ENCODE measurements at regions not wholly inside any gene's neighbourhood (a gene's known extent, or its start where the extent isn't known, plus 50 kb on each side); places are given as distances from the start of the nearest gene placed in this dataset.

GRCh38 chr12:124184456-124184855 lies 110.4 kb upstream of the RFLNA start:
- no peak for DNase-seq
- Histone ChIP-seq H3K9me3 (no peaks in the 10 kb centered on the region), H3K27me3 (no peaks in the 10 kb centered on the region), H3K36me3 (no peaks in the 10 kb centered on the region), H3K4me1 (peaks cover 0 to 15% (median 5%) of the 10 kb centered on the region in 4 donors), H3K27ac (no peak overlapping the region), H3K4me3 (no peak overlapping the region)
- intact Hi-C loops (cut with DNase I; ENCODE audit: low total_unique reads), result no loop called here
- TF ChIP-seq, protein P1, sequence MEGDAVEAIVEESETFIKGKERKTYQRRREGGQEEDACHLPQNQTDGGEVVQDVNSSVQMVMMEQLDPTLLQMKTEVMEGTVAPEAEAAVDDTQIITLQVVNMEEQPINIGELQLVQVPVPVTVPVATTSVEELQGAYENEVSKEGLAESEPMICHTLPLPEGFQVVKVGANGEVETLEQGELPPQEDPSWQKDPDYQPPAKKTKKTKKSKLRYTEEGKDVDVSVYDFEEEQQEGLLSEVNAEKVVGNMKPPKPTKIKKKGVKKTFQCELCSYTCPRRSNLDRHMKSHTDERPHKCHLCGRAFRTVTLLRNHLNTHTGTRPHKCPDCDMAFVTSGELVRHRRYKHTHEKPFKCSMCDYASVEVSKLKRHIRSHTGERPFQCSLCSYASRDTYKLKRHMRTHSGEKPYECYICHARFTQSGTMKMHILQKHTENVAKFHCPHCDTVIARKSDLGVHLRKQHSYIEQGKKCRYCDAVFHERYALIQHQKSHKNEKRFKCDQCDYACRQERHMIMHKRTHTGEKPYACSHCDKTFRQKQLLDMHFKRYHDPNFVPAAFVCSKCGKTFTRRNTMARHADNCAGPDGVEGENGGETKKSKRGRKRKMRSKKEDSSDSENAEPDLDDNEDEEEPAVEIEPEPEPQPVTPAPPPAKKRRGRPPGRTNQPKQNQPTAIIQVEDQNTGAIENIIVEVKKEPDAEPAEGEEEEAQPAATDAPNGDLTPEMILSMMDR (IDR thresholded peaks at IDR 0.05), result no peak

DNA sequence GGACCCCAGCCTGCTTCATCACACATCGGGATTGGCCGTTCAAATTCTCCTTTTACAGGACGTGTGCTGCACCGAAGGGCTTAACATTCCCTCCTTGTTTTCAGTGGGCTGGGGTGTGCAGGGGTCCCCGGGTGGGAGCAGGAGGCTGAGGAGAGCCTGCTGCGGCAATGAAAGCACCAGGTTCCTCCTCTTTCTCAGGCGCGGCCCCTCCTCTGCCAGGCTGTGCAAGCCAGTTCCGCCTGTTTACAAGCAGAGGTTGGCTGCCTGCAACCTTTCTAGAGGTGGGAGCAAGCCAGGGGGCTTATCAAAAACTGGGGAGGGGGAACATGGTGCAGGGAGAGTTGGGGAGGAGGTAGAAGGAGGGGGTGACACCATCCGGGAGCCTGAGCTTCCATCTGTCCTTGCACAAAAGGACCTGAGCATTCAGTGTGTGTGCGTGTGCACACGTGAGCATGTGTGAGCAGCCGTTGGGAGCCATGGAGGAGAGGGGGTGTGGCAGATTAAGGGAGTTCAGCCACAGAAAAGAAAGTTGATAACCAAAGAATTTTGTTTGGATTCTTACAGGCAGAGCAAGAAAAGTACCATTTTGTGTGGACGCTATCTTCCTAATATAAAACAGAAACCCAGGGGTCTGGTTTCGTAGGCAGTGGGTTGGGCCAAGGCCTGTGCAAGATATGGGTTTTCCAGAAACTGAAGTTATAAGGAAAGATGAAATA lies 108.8 kb upstream of the RFLNA start:
- no peak overlapping the region for H3K4me3 ChIP-seq
- no peaks in the 10 kb centered on the region for H3K9me3 ChIP-seq
- DNase-seq, result no peak
- no peaks in the 10 kb centered on the region for H3K36me3 ChIP-seq
- TF ChIP-seq, protein P1 (IDR thresholded peaks at IDR 0.05), result no peak
- H3K27me3 ChIP-seq, result no peaks in the 10 kb centered on the region
- intact Hi-C loops (cut with DNase I; ENCODE audit: low total_unique reads), result no loop called here
- no peak overlapping the region for H3K27ac ChIP-seq
- H3K4me1 ChIP-seq, result peaks cover 0 to 15% (median 5%) of the 10 kb centered on the region in 4 donors

DNA sequence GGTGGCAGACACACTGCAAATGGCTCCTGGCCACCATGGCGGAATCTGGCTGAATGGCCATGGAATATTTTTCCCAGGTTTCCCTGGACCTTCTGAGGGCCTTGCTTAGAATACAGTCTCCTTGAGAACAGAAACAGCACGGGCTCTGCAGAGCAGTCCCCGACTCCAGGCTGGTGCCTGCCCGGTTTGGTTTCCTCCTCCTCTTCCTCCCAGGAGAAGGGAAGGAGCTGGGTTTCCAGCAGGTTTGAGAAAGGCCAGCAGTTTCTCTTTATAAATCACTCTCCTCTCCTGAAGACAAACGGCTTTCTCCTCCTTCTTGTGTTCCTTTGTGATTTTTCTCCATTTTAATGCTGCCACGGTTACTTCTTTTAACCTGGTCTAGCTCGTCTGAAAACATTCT lies 106.8 kb upstream of the RFLNA start:
- Histone ChIP-seq H3K27ac (no peak overlapping the region), H3K27me3 (no peaks in the 10 kb centered on the region), H3K4me1 (peaks cover 0 to 15% (median 5%) of the 10 kb centered on the region in 4 donors), H3K9me3 (no peaks in the 10 kb centered on the region), H3K4me3 (no peak overlapping the region), H3K36me3 (no peaks in the 10 kb centered on the region)
- no peak for DNase-seq
- TF ChIP-seq, protein P1 (IDR thresholded peaks at IDR 0.05), result no peak
- intact Hi-C loops (cut with DNase I; ENCODE audit: low total_unique reads), result no loop called here

DNA sequence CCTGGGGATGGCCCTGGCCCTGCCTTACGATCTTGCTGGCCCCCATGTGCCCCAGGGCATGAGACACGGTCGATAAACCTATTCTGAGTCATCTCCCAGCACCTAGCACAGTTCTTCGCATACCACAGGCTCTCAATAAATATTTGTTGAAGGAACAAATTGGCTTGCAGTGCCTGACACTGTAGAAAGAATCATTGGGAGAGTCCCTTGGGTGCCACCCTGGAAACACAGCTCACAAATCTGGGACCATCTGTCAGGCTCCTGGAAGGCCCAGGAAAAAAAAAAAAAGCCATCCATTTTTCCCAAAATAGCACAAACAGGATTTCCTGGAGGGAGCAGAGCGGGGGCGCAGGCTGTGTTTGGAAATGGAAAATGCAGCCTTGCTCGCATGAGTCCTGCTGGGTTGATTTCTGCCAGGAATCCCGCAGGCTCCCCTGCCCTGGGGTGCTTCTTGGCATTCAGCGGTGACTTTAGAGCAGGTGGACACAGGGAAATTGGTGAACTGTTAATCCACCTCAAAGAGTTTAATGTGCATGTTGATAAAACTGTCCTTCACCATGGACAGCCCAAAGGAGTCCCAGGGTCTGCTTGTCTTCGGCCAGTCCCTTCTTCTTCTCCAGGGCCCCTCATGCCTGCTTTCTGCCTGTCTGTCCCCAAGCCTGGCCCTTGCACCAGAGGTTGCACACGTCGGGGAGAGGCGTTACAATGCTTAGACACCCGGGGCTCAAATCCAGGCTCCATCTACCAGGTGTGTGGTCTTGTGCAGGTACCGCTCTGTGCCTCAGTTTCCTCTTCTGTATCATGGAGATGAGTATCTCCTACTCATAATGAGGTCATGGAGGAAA lies 106.1 kb upstream of the RFLNA start:
- no peak overlapping the region for H3K4me3 ChIP-seq
- TF ChIP-seq, protein P1 (IDR thresholded peaks at IDR 0.05), result no peak
- no peak overlapping the region for H3K27ac ChIP-seq
- H3K27me3 ChIP-seq, result no peaks in the 10 kb centered on the region
- H3K9me3 ChIP-seq, result no peaks in the 10 kb centered on the region
- H3K36me3 ChIP-seq, result no peaks in the 10 kb centered on the region
- intact Hi-C loops (cut with DNase I; ENCODE audit: low total_unique reads), result no loop called here
- no peak for DNase-seq
- peaks cover 0 to 15% (median 5%) of the 10 kb centered on the region in 4 donors for H3K4me1 ChIP-seq

- TF ChIP-seq, protein P1 (IDR thresholded peaks at IDR 0.05), result no peak
- Histone ChIP-seq H3K4me1 (peaks cover 0 to 15% (median 5%) of the 10 kb centered on the region in 4 donors), H3K4me3 (no peak overlapping the region), H3K27me3 (no peaks in the 10 kb centered on the region), H3K27ac (no peak overlapping the region), H3K9me3 (no peaks in the 10 kb centered on the region), H3K36me3 (no peaks in the 10 kb centered on the region)
- DNase-seq, result no peak
- intact Hi-C loops (cut with DNase I; ENCODE audit: low total_unique reads), result no loop called here
Measured at GRCh38 chr12:124190312-124191023, 104.4 kb upstream of the RFLNA start.
